ENCODE measurements at regions not wholly inside any gene's neighbourhood (a gene's known extent, or its start where the extent isn't known, plus 50 kb on each side); places are given as distances from the start of the nearest gene placed in this dataset.

DNA sequence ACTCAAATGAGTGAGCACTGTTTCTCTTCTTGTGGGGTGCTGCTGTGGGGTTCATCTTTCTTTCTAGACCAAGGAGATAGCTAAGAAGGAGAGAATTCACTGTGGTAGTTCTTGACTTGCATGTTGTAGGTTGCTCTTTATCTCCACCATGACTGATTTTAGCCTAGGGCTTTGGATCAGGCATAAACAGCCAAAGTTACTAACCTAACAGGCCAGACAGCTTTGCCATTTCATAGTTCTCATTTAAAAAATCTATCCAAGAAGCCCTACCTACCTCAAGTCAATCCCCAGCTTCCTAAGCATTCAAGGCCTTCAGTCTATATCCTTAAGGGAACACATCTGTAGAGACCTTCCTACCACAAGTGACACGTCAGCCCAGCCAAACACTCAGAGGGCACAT lies 107.9 kb upstream of the CARMIL1 start:
- TF ChIP-seq, protein P1, sequence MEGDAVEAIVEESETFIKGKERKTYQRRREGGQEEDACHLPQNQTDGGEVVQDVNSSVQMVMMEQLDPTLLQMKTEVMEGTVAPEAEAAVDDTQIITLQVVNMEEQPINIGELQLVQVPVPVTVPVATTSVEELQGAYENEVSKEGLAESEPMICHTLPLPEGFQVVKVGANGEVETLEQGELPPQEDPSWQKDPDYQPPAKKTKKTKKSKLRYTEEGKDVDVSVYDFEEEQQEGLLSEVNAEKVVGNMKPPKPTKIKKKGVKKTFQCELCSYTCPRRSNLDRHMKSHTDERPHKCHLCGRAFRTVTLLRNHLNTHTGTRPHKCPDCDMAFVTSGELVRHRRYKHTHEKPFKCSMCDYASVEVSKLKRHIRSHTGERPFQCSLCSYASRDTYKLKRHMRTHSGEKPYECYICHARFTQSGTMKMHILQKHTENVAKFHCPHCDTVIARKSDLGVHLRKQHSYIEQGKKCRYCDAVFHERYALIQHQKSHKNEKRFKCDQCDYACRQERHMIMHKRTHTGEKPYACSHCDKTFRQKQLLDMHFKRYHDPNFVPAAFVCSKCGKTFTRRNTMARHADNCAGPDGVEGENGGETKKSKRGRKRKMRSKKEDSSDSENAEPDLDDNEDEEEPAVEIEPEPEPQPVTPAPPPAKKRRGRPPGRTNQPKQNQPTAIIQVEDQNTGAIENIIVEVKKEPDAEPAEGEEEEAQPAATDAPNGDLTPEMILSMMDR (IDR thresholded peaks at IDR 0.05) = no peak
- TF ChIP-seq, protein P2, sequence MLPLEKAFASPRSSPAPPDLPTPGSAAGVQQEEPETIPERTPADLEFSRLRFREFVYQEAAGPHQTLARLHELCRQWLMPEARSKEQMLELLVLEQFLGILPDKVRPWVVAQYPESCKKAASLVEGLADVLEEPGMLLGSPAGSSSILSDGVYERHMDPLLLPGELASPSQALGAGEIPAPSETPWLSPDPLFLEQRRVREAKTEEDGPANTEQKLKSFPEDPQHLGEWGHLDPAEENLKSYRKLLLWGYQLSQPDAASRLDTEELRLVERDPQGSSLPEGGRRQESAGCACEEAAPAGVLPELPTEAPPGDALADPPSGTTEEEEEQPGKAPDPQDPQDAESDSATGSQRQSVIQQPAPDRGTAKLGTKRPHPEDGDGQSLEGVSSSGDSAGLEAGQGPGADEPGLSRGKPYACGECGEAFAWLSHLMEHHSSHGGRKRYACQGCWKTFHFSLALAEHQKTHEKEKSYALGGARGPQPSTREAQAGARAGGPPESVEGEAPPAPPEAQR (CRISPR knock-in tag; IDR thresholded peaks at IDR 0.05) = no peak

Measured in WTC11 (cell line).